HG02623 (cell line): ENCODE measurements at regions not wholly inside any gene's neighbourhood (a gene's known extent, or its start where the extent isn't known, plus 50 kb on each side); places are given as distances from the start of the nearest gene placed in this dataset.
A peak's percentile ranks its signal among the peaks of the same experiment; 100 is the strongest.

Experiments used
- ATAC-seq: cut with Tn5 transposase; IDR thresholded peaks from one replicate; pipeline ENCODE4 v1.9.1; 2021; ENCODE audit warnings: moderate library complexity; ENCODE audit not compliant: unreplicated experiment

DNA sequence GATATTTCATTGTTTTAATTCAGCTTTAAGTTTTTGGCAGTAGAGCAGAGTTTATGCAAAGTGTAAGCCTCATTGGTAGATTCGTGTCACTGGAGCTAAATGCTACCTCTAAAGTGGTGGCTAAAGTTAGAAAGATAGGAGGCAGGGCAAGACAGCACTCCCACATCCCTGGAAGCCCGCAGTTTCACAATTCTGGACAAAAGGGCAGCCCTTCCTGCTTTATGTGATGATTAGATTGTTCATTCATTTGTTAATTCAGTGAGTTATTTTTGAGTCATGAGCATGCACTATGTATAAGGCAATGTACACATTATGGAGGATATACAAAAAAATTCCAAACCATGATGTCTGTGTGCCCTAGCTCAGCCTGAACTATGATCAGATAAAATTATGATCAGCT is 52.1 kb upstream of the EIF3M start:
- ATAC-seq, result no peak

DNA sequence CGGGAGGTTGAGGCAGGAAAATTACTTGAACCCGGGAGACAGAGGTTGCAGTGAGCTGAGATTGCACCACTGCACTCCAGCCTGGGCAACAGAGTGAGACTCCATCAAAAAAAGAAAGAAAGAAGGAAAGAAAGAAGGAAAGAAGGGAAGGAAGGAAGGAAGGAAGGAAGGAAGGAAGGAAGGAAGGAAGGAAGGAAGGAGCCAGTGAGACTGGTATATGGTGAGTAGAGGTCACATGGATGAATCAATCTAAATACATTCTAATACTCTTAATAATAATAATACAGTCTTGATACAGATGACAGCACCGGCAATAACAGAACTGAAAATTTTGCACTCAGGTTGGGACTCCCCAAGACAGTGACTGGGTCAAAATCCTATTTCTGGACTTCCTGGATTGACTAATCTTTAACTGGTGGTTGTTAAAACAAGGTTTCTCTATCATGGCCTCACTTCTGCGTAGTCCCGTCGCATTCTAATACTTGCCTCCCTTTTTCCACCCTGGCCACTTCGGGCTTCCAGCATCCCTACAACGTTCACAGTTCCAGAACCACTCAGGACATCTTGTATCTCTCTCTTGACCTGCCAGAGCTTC is 53.5 kb upstream of the EIF3M start:
- peak; percentile 98 for ATAC-seq

DNA sequence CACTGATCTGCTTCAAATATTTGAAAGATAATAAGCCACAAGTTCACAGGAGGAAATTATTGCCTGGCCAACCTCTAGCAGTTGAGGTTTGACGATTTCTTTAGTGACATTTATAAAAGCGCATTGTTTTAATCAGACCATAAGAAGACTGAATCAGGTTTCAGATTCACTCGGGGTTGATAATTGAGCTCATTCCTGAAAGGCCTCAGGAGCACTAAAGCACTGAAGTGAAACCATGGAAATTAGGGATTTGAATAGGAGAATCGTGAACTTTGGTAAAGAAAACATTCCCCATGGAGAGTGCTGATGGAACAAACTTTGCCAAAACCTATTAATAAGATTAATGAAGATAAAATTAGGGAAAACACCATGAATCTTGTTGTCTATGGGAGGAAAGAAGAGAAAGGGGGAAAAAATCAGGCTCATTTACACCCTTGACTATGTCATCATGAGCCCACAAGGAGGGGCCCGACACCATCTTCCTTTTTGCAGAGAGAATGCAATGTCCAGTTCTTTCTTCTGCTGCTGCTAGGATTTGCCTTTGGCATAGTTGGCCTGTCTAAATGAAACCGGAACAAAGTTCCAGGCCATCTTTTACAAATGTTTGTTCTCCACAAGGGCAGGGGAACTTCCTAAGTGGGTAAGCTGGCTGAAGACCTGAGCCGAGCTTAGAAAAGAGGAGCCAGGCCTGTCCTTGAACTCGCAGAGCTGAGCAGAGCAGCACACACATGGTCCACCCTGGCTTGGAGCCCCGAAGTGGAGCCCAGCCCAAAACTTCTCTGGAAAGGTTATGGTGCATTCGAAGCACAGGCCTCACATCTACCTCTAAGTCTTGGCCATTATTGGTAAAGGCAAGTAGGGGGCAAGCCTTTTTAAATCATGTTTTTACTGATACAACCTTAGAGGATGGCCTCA is 56.1 kb upstream of the EIF3M start:
- ATAC-seq, result no peak

DNA sequence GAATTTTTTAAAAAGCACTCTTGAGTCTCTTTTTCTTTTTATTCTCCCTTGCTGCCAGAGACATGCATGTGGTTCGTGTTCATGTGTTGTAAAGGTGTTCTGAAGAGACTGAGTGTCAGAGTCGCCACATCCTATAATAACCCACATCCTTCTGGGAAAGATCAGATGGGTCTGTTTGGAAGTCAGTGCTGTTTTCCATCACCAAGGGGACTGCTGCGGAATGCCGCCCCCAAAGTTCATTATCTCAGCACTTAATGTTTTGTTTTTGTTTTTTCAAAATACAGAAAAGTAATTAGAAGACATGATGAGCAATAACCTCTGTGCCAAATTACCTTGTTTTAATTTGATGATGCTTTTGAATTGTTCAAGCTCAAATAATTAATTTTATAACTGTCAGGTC is 56.9 kb upstream of the EIF3M start:
- no peak for ATAC-seq

DNA sequence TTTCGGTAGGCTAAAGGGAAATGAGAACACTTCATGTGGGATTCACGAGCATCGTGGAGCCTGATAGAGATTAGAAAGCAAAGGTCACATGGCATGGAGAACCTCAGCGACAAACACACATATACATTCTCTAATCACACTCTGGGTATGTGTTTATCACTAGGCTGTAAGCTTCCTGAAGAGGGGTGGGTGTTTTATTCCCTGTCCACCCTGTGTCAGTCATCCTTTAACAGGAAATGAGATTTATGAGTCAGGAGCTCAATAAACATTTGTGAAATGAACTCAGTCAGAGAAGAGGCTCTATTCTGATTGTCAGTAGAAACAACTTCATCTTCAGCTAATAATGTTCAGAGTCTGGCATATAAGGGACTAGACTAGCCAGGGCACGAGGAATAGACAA is 71.7 kb upstream of the EIF3M start:
- no peak for ATAC-seq

DNA sequence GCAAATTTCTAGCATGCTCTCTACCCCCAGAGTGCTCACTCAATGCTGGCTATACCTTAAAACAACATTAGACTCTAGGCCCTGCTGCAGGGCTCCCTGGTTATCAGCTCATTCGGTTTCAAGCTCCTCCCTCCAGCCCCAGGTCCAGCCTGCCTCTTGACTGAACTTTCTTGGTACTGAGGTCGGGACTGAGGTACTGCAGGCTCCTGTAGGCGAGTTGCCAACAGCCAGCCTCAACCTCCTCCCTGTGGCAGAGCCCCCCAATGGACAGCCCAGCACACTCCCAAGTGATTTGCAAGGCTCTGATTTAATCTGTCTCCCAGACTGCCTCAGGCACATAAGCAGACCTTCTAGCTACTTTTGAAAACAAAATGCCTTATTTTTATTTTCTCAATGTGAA is 73.6 kb upstream of the EIF3M start:
- no peak for ATAC-seq

DNA sequence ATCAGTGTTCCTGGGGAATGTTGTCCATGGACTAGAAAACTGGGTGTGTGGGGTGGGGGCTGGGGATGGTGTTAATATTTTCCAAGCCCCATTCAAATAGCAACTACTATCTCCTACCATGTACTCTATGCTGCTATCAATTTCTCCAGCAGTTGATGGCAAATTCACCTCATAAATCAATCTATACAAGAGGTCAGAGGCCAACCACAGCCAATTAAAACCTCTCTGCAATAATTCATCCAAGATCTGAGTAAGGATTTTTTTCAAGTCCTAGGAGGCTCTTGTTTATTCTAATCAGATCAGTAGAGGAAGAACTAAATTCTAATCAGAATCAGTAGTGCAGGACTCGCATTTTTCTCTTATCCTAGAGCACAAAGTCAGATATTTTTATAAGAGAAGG is 73.4 kb upstream of the WT1 start:
- ATAC-seq, result no peak

DNA sequence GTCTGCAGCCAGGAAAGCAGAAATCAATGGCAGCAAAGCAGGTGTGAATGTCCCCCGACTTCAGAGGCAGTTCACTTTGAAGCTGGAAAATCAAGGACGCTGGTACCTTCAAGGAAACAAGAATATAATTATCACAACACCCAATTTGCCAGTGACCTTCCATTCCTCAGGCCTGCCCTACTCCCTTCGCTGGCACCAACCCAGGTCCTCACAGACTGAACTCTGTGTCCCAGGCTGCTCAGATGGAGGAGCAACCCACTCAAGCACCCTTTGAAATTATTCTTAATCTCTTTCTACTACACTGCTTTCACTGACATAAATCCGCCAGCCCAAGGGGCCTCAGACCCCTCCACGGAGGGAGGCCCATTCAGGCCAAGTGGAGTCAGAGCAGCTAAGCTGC is 64.7 kb upstream of the WT1 start:
- ATAC-seq, result no peak

DNA sequence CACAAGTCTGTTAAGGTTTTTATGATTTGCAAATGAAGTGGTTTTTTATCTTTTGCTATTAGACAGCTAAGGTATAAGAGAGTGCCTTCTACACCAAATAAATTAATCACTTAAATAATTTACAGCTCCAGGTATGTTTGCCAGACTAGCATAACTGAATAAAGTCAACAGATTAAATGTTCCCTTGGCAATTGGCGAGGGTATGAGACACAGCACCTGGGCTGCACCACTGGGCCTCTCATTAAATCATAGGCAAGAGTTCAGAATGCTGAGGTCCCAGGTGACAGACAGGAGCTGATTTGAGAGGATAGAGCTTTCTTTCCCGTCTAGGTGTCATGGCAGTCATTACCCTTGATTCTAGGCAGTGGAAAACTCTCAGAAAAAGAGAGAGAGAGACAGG is 62.6 kb upstream of the WT1 start:
- no peak for ATAC-seq

DNA sequence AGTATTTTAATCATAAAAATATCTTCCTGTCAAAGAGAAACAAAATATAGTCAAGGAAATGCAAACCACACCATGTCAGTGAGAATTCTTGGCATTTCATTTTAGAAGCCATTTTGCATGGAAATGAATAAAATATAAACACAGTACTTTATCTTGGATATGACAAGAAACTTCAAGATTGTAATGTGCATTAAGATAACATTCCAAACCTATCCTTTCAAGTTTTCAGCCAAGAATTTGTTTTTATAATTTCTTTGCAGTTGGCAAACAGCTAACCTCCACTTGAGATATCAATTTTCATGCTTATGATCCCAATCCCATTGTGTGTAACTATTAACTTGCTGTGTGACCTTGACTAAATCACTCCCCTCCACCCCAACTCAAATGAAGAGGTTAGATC is 59.3 kb upstream of the WT1 start:
- ATAC-seq, result no peak

DNA sequence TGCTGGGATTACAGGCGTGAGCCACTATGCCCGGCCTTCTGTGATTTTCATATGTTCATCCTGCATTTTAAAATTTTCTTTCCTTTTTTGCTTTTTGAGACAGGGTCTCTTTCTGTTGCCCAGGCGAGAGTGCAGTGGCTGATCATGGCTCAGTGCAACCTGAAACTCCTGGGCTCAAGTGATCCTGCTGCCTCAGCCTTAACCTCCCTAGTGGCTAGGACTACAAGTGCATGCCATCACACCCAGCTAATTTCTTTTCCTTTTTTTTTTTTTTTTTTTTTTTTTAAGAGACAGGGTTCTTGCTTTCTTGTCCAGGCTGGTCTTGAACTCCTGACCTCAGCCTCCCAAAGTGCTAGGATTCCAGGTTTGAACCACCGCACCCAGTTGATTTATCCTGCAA is 54.1 kb upstream of the WT1 start:
- ATAC-seq, result no peak

DNA sequence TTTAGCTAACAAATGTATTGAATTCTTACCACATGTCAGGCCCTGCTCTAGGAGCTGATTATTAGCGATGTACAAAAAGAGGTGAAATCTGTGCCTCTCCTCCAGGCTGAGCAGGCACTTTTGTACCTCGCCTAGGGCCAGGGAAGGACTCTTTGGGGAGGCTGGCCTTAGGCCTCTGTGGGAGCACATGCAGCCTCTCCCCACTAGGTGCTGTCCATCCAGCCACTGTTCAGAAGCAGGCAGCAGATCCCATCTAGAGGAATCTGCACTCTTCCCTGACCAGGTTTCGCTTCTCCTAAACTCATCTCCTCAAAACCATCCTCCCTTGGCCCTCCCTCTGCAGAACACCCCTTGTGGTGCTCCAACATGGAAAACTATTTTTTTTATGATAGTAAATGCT is 51.9 kb upstream of the WT1 start:
- no peak for ATAC-seq

DNA sequence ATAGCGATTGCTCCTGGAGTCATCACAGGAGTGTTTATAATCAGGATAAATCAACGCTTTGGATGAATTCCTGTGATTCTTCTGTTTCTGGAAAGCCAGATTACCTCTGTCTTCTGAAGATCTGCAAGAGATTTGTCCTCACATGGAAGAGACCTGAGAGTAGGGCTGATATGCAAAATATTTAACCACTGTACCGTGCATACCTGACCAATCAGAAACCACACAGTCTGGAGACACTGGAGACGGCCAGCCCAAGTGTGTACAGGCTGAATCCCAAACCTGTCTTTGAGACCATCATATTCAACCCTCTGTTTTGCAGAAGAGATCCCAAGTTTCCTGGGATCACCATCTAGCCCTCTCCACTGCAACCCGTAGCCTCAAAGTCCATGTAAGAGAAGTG is 50.4 kb upstream of the WT1 start:
- ATAC-seq, result no peak
